Hepatocyte (in vitro differentiated cells): ENCODE measurements at regions not wholly inside any gene's neighbourhood (a gene's known extent, or its start where the extent isn't known, plus 50 kb on each side); places are given as distances from the start of the nearest gene placed in this dataset.

Experiments used
- DNase-seq: peaks from one replicate; pipeline ENCODE4 v3.0.0-alpha.2; 2016; ENCODE audit warnings: low spot score
- H2AFZ ChIP-seq: fragments of 200-600 bp; sonication (generic); 2 replicates; pipeline ENCODE4 v1.6.0; 2016; ENCODE audit warnings: antibody characterized with exemption, mild to moderate bottlenecking
- H3K27ac ChIP-seq: fragments of 200-600 bp; sonication (generic); 2 replicates; pipeline ENCODE4 v1.5.1; 2016; ENCODE audit warnings: mild to moderate bottlenecking
- H3K27me3 ChIP-seq: fragments of 200-600 bp; sonication (generic); 2 replicates; pipeline ENCODE4 v1.6.1; 2016
- H3K36me3 ChIP-seq: fragments of 200-600 bp; sonication (generic); replicated peaks from 2 replicates; pipeline ENCODE4 v1.5.1; 2016; ENCODE audit warnings: low read depth; ENCODE audit not compliant: insufficient read depth
- H3K4me1 ChIP-seq: fragments of 200-600 bp; sonication (generic); 2 replicates; pipeline ENCODE4 v1.5.1; 2016; ENCODE audit warnings: mild to moderate bottlenecking, moderate library complexity; ENCODE audit not compliant: insufficient read depth
- H3K4me2 ChIP-seq: fragments of 200-600 bp; sonication (generic); 2 replicates; pipeline ENCODE4 v1.6.0; 2016
- H3K4me3 ChIP-seq: fragments of 200-600 bp; sonication (generic); 2 replicates; pipeline ENCODE4 v1.5.1; 2016; ENCODE audit warnings: mild to moderate bottlenecking
- H3K79me2 ChIP-seq: fragments of 200-600 bp; sonication (generic); 2 replicates; pipeline ENCODE4 v1.6.0; 2017; ENCODE audit warnings: mild to moderate bottlenecking
- H3K9me2 ChIP-seq: fragments of 200-600 bp; sonication (generic); replicated peaks from 2 replicates; pipeline ENCODE4 v1.6.0; 2017; ENCODE audit warnings: mild to moderate bottlenecking; ENCODE audit not compliant: insufficient read depth
- H3K9me3 ChIP-seq: fragments of 200-600 bp; sonication (generic); 2 replicates; pipeline ENCODE4 v1.5.1; 2016; ENCODE audit warnings: low read depth, mild to moderate bottlenecking
- H4K20me1 ChIP-seq: fragments of 200-600 bp; sonication (generic); 2 replicates; pipeline ENCODE4 v1.6.0; 2016; ENCODE audit warnings: mild to moderate bottlenecking; ENCODE audit not compliant: insufficient read depth, poor library complexity, severe bottlenecking
- EZH2 ChIP-seq: fragments of 200-600 bp; sonication (generic); IDR thresholded peaks from 2 replicates; pipeline ENCODE4 v1.6.1; 2016; ENCODE audit warnings: antibody characterized with exemption, mild to moderate bottlenecking, borderline replicate concordance
- EZH2phosphoT487 ChIP-seq: fragments of 200-600 bp; sonication (generic); IDR thresholded peaks from one replicate; pipeline ENCODE4 v1.6.1; 2018; ENCODE audit warnings: antibody characterized with exemption, mild to moderate bottlenecking, low read depth, moderate library complexity; ENCODE audit not compliant: unreplicated experiment, severe bottlenecking
- WGBS: methylation state at CpG from one replicate; pipeline ENCODE4 v1.1.6; 2016; ENCODE audit warnings: low lambda C conversion rate; ENCODE audit errors: missing lambda C conversion rate; 5-methylcytosine and 5-hydroxymethylcytosine counted together
- TF ChIP-seq, protein P1 (sequence below): fragments of 200-600 bp; sonication (generic); IDR thresholded peaks from 2 replicates; pipeline ENCODE4 v1.5.1; 2016; ENCODE audit warnings: antibody characterized with exemption, mild to moderate bottlenecking; ENCODE audit not compliant: poor library complexity

DNA sequence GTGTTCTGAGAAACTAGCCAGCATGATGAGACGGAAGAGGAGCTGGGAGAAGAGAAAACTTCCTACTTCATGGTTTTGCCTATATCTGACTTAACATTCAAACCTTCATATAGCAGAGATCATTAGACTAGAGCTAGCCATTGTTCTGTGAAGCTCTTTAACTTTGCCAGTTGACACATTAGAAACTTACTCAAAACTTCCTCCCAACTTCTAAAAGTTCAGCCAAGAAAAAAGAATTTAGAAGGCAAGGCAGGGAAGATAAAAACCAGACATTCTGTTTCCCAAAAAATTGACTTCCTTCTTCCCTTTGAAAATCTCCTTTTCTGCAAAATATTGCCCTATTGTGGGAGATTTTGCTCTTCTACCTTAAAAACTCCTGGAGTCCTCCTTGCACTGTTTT is 134.8 kb upstream of the UST start:
- TF ChIP-seq EZH2phosphoT487 (no peak), EZH2 (no peak)
- TF ChIP-seq, protein P1, sequence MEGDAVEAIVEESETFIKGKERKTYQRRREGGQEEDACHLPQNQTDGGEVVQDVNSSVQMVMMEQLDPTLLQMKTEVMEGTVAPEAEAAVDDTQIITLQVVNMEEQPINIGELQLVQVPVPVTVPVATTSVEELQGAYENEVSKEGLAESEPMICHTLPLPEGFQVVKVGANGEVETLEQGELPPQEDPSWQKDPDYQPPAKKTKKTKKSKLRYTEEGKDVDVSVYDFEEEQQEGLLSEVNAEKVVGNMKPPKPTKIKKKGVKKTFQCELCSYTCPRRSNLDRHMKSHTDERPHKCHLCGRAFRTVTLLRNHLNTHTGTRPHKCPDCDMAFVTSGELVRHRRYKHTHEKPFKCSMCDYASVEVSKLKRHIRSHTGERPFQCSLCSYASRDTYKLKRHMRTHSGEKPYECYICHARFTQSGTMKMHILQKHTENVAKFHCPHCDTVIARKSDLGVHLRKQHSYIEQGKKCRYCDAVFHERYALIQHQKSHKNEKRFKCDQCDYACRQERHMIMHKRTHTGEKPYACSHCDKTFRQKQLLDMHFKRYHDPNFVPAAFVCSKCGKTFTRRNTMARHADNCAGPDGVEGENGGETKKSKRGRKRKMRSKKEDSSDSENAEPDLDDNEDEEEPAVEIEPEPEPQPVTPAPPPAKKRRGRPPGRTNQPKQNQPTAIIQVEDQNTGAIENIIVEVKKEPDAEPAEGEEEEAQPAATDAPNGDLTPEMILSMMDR: no peak
- H3K79me2 ChIP-seq: no peaks in the 10 kb centered on the region
- no peak overlapping the region for H2AFZ ChIP-seq
- H4K20me1 ChIP-seq: no peaks in the 10 kb centered on the region
- peaks cover 4% of the 10 kb centered on the region for H3K4me1 ChIP-seq
- no peaks in the 10 kb centered on the region for H3K36me3 ChIP-seq
- H3K4me2 ChIP-seq: no peak overlapping the region
- no peak for DNase-seq
- no peak overlapping the region for H3K27ac ChIP-seq
- H3K9me2 ChIP-seq: no peaks in the 10 kb centered on the region
- H3K27me3 ChIP-seq: no peaks in the 10 kb centered on the region
- H3K9me3 ChIP-seq: no peaks in the 10 kb centered on the region
- no peak overlapping the region for H3K4me3 ChIP-seq
- 100% methylated on average over 1 of the region's 1 CpG for WGBS

DNA sequence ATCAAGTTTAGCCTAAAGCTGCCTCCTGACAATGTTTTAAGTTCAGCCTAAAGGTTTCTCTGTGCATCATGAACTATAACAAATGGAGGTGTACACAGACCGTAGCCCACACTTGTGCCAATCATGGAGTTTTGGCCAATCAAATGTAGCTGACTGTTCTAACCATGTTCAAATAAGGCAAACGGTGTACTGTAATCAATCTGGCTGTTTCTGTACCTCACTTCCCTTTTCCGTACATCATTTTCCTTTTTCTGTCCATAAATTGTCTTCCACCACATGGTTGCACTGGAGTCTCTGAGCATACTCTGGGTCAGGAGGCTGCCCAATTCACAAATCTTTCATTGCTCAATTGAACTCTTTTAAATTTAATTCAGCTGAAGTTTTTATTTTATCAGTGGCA is 132.2 kb upstream of the UST start:
- no peak overlapping the region for H2AFZ ChIP-seq
- 98% methylated on average over 3 of the region's 3 CpGs for WGBS
- no peaks in the 10 kb centered on the region for H3K79me2 ChIP-seq
- no peak overlapping the region for H3K4me3 ChIP-seq
- H3K36me3 ChIP-seq: no peaks in the 10 kb centered on the region
- DNase-seq: no peak
- no peaks in the 10 kb centered on the region for H4K20me1 ChIP-seq
- peaks cover 4% of the 10 kb centered on the region for H3K4me1 ChIP-seq
- H3K27ac ChIP-seq: no peak overlapping the region
- H3K9me2 ChIP-seq: no peaks in the 10 kb centered on the region
- H3K4me2 ChIP-seq: no peak overlapping the region
- no peaks in the 10 kb centered on the region for H3K27me3 ChIP-seq
- H3K9me3 ChIP-seq: no peaks in the 10 kb centered on the region
- TF ChIP-seq, protein P1: no peak
- no peak for TF ChIP-seq EZH2
- TF ChIP-seq EZH2phosphoT487: no peak

DNA sequence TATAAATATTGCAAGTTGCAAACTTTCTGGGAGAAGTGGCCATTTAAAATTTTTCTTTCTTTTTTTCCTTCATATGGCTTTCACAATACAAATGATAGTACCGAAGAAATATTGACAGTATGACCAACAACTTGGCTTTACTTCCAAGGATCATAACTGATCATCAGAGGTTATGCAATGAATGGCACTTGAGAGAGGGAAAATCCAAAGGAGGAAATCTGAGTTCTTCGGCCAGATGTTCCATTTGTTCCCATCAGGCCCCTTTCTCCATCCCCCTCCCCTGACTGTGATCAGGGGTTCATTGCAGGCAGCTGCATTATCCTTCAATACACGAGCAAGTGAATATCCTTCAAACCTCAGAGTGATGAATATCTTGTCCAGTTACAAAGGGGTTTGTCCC is 130.0 kb upstream of the UST start:
- Histone ChIP-seq H3K9me2 (no peaks in the 10 kb centered on the region), H3K27me3 (no peaks in the 10 kb centered on the region), H4K20me1 (no peaks in the 10 kb centered on the region), H3K79me2 (no peaks in the 10 kb centered on the region), H3K27ac (no peak overlapping the region), H3K4me2 (no peak overlapping the region), H2AFZ (no peak overlapping the region), H3K36me3 (no peaks in the 10 kb centered on the region), H3K4me3 (no peak overlapping the region), H3K9me3 (no peaks in the 10 kb centered on the region), H3K4me1 (no peaks in the 10 kb centered on the region)
- no peak for TF ChIP-seq EZH2
- TF ChIP-seq EZH2phosphoT487: no peak
- TF ChIP-seq, protein P1: no peak
- no peak for DNase-seq
- 62% methylated on average over 3 of the region's 3 CpGs for WGBS

DNA sequence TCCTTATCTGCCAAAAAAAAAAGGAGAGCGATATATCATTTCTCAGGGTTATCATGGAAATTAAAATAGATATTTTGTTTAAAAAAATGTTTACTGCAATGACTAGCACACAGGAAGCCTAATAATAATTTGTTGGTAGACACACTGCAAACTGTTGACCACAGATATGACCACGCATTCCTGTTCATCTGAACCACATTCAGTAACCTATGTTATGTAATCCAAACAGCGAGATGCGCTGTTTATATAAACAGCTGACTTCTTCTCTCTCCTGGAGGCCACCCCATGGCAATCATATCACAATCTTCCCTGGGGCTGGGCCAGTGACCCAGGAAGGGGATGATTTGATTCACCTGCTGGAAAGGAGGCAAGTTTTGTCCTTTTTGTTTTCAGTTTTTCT is 129.3 kb upstream of the UST start:
- no peaks in the 10 kb centered on the region for H3K27me3 ChIP-seq

More for the DNA sequence above, 129.3 kb upstream of the UST start:
- H3K79me2 ChIP-seq: no peaks in the 10 kb centered on the region
- H3K9me3 ChIP-seq: no peaks in the 10 kb centered on the region
- no peaks in the 10 kb centered on the region for H3K4me1 ChIP-seq
- no peak for DNase-seq
- no peak overlapping the region for H2AFZ ChIP-seq
- H3K36me3 ChIP-seq: no peaks in the 10 kb centered on the region
- H3K9me2 ChIP-seq: no peaks in the 10 kb centered on the region
- no peak overlapping the region for H3K4me3 ChIP-seq
- 82% methylated on average over 4 of the region's 4 CpGs for WGBS
- no peak overlapping the region for H3K27ac ChIP-seq
- no peaks in the 10 kb centered on the region for H4K20me1 ChIP-seq
- TF ChIP-seq EZH2 (no peak), EZH2phosphoT487 (no peak)
- TF ChIP-seq, protein P1: no peak
- no peak overlapping the region for H3K4me2 ChIP-seq
